Nephron (organoid): ENCODE measurements at regions not wholly inside any gene's neighbourhood (a gene's known extent, or its start where the extent isn't known, plus 50 kb on each side); places are given as distances from the start of the nearest gene placed in this dataset.

Experiments used
- H3K27ac Mint-ChIP-seq, 3 experiments: 2 replicates each; pipeline ENCODE4 v1.8.0; 2020; ENCODE audit warnings: mixed read lengths in 3 of 3, mild to moderate bottlenecking in 2 of 3, moderate library complexity in 1 of 3
- H3K27me3 Mint-ChIP-seq: 2 replicates; pipeline ENCODE4 v1.8.0; 2021; ENCODE audit warnings: low read depth, mild to moderate bottlenecking, moderate library complexity, mixed read lengths
- H3K36me3 Mint-ChIP-seq: 2 replicates; pipeline ENCODE4 v1.8.0; 2020; ENCODE audit warnings: low read depth, mixed read lengths
- H3K4me1 Mint-ChIP-seq: 2 replicates; pipeline ENCODE4 v1.8.0; 2020; ENCODE audit warnings: mixed read lengths
- H3K4me3 Mint-ChIP-seq, 3 experiments: 2 replicates each; pipeline ENCODE4 v1.8.0; 2020; ENCODE audit warnings: mild to moderate bottlenecking in 3 of 3, mixed read lengths in 3 of 3, moderate library complexity in 2 of 3
- H3K9me3 Mint-ChIP-seq: 2 replicates; pipeline ENCODE4 v1.8.0; 2020; ENCODE audit warnings: mixed read lengths
- TF ChIP-seq, protein P1 (sequence below), 3 experiments: fragments of 200-600 bp; sonication (generic); IDR thresholded peaks; one replicate each; pipeline ENCODE4 v1.5.0; 2021; ENCODE audit warnings: antibody characterized with exemption in 3 of 3; ENCODE audit not compliant: unreplicated experiment in 3 of 3

DNA sequence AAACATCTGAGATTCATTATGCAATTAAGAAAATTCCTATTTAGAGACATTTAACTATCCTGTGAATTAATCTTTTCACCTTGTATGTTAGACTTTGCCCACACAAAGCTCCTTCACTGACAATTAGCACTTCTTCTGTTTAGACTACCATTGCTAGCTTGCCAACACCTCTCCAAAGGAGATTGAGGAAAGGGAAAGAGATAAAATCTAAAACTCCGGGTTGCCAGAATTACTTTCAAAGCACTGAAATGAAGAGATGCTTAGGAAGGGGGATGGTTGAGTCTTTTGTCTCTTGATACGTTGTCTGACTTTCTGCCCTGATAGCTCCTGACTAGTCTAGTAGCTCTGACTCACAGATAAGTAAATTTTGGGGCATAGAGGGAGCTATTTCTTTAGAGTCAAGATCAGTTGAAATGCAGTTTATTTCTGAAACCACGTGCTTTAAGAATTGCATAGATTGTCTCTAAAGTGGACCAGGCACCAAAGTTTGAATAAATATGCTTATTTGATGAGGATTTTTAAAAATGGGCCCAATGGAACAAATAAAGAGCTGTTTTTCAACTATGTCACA is 74.1 kb upstream of the DSEL start:
- H3K27ac Mint-ChIP-seq, result peak overlapping the region in 1 of 3 experiments; percentile 17
- H3K27me3 Mint-ChIP-seq, result peaks cover 3% of the 10 kb centered on the region
- TF ChIP-seq, protein P1, sequence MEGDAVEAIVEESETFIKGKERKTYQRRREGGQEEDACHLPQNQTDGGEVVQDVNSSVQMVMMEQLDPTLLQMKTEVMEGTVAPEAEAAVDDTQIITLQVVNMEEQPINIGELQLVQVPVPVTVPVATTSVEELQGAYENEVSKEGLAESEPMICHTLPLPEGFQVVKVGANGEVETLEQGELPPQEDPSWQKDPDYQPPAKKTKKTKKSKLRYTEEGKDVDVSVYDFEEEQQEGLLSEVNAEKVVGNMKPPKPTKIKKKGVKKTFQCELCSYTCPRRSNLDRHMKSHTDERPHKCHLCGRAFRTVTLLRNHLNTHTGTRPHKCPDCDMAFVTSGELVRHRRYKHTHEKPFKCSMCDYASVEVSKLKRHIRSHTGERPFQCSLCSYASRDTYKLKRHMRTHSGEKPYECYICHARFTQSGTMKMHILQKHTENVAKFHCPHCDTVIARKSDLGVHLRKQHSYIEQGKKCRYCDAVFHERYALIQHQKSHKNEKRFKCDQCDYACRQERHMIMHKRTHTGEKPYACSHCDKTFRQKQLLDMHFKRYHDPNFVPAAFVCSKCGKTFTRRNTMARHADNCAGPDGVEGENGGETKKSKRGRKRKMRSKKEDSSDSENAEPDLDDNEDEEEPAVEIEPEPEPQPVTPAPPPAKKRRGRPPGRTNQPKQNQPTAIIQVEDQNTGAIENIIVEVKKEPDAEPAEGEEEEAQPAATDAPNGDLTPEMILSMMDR (IDR thresholded peaks at IDR 0.05; ENCODE audit: unreplicated experiment in 3 of 3), result no peak
- peaks cover 4% of the 10 kb centered on the region for H3K9me3 Mint-ChIP-seq
- H3K4me3 Mint-ChIP-seq, result no peak overlapping the region
- no peaks in the 10 kb centered on the region for H3K36me3 Mint-ChIP-seq
- no peaks in the 10 kb centered on the region for H3K4me1 Mint-ChIP-seq

DNA sequence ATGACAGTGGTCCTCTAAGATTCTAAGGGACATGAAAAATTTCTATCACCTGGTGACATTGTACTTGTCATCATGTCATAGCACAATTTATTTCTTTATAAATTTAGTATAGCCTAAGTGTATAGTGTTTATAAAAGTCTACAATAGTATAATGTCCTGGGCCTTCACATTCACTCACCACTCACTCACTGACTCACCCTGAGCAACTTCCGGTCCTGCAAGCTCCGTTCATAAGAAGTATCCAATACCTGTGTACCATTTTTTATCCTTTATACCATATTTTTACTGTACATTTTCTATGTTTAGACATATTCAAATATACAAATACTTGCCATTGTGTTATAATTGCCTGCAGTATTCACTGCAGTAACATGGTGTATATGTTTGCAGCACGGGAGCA is 72.8 kb upstream of the DSEL start:
- H3K36me3 Mint-ChIP-seq, result no peaks in the 10 kb centered on the region

DNA sequence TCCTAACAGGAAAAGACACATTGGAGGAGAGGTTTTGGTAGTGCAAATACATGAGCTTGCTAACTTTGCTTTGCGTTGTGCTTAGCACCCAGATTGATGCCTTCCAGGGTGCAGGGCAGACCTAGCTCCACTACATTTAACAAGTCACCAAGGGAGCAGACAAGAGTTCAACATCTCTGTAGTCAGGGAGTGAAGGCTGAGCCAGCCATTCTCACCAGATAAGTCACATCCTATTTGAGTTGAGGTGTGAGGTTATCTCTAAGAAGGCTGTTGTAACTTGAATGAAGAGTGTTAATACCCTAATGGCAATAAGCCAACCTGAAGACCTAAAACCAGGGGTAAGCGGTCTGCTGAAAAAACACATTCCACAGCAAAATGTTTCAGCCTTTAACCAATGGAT is 69.6 kb upstream of the DSEL start:
- TF ChIP-seq, protein P1 (IDR thresholded peaks at IDR 0.05; ENCODE audit: unreplicated experiment in 3 of 3), result no peak
- Mint-ChIP-seq H3K4me3 (no peak overlapping the region), H3K36me3 (no peaks in the 10 kb centered on the region), H3K4me1 (peaks cover 5% of the 10 kb centered on the region), H3K9me3 (peaks cover 4% of the 10 kb centered on the region), H3K27ac (no peak overlapping the region), H3K27me3 (no peaks in the 10 kb centered on the region)

More for the DNA sequence above, 72.8 kb upstream of the DSEL start:
- Mint-ChIP-seq H3K9me3 (no peaks in the 10 kb centered on the region), H3K4me3 (no peak overlapping the region), H3K4me1 (no peaks in the 10 kb centered on the region), H3K27me3 (no peaks in the 10 kb centered on the region), H3K27ac (no peak overlapping the region)
- TF ChIP-seq, protein P1 (IDR thresholded peaks at IDR 0.05; ENCODE audit: unreplicated experiment in 3 of 3), result no peak

DNA sequence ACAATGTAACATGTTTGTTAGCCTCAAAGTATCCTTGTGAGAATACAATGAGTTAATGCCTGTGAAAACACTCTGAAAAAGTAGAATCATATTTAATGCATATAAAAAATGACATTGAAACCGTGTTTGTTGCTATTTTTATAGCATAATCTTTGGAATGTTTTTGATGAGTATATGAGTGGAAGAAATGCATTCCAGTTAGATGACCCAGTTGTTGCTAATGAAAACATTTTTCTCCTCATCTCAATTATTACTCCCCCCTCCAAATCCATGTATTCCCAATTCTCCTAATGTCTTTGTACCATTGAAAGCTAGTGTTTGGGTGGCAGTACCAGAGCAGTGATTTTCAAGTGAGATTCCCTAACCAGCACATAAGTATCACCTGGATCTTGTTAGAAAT is 67.1 kb upstream of the DSEL start:
- no peak overlapping the region for H3K27ac Mint-ChIP-seq
- H3K4me1 Mint-ChIP-seq, result peaks cover 5% of the 10 kb centered on the region
- TF ChIP-seq, protein P1 (IDR thresholded peaks at IDR 0.05; ENCODE audit: unreplicated experiment in 3 of 3), result no peak
- H3K36me3 Mint-ChIP-seq, result no peaks in the 10 kb centered on the region
- no peak overlapping the region for H3K4me3 Mint-ChIP-seq
- no peaks in the 10 kb centered on the region for H3K27me3 Mint-ChIP-seq
- peaks cover 4% of the 10 kb centered on the region for H3K9me3 Mint-ChIP-seq

DNA sequence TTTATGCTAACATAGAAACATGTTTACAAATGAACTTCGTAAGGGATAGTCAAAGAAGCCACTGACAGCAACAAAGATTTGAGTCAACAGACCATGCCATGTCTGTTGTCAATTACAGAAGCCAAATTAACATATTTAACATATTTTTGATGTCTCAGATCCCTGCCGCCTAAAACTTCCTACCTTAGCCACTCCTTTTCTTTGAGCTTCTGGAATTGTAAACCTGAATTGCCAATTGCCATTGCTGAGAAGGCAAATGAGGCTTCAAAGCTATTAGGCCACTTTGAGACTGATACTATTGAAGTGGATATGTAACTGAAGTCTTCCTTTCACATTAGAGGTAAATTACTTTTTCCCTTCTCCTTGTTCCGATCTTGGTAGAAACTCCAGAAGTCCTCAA is 66.0 kb upstream of the DSEL start:
- no peaks in the 10 kb centered on the region for H3K36me3 Mint-ChIP-seq
- no peak overlapping the region for H3K27ac Mint-ChIP-seq
- no peaks in the 10 kb centered on the region for H3K27me3 Mint-ChIP-seq
- H3K4me1 Mint-ChIP-seq, result peaks cover 5% of the 10 kb centered on the region
- peaks cover 4% of the 10 kb centered on the region for H3K9me3 Mint-ChIP-seq
- H3K4me3 Mint-ChIP-seq, result no peak overlapping the region
- TF ChIP-seq, protein P1 (IDR thresholded peaks at IDR 0.05; ENCODE audit: unreplicated experiment in 3 of 3), result no peak

DNA sequence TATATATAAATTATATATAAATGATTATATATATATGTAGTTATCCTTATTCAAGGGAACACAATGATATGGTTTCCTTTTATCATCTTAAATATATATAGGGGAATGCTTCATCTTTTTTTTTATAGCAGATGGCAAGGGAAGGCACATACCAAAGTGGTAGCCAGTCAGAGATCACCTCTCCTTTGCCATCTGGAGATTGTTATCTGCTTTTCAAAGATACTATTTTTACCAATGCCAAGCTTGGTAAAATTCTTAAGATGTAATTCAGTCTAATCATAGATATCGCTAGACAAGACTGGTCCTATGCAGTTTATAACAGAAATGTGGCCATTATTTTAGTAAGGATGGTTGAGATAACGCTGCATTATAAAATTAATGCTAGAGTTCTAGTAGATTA is 64.7 kb upstream of the DSEL start:
- Mint-ChIP-seq H3K9me3 (peaks cover 4% of the 10 kb centered on the region), H3K27ac (no peak overlapping the region), H3K27me3 (no peaks in the 10 kb centered on the region), H3K4me1 (peaks cover 12% of the 10 kb centered on the region), H3K4me3 (no peak overlapping the region), H3K36me3 (no peaks in the 10 kb centered on the region)
- TF ChIP-seq, protein P1 (IDR thresholded peaks at IDR 0.05; ENCODE audit: unreplicated experiment in 3 of 3), result no peak
